SK-N-SH treated with all-trans-retinoic acid at 6 μM for 48 hours (cell line): ENCODE measurements at regions not wholly inside any gene's neighbourhood (a gene's known extent, or its start where the extent isn't known, plus 50 kb on each side); places are given as distances from the start of the nearest gene placed in this dataset.

Source experiments
- ATAC-seq: fragments of 200-7000 bp; cut with Tn5 transposase; 3 replicates; pipeline ENCODE4 v1.9.1; 2020; ENCODE audit warnings: mild to moderate bottlenecking, moderate library complexity
- ARNTL ChIP-seq: fragments of 450-650 bp; formaldehyde crosslinking; IDR thresholded peaks from 2 replicates; pipeline ENCODE4 v1.5.0; 2020; ENCODE audit warnings: low read depth, mild to moderate bottlenecking, moderate library complexity, borderline replicate concordance
- BACH2 ChIP-seq: fragments of 250-450 bp; sonication (Bioruptor Pico); IDR thresholded peaks from 2 replicates; pipeline ENCODE4 v1.9.0; 2021; ENCODE audit warnings: mild to moderate bottlenecking, borderline replicate concordance
- CREB5 ChIP-seq: fragments of 250-450 bp; sonication (Bioruptor Pico); IDR thresholded peaks from 2 replicates; pipeline ENCODE4 v1.5.1; 2020; ENCODE audit warnings: low read depth, mild to moderate bottlenecking, moderate library complexity
- CSDC2 ChIP-seq: fragments of 250-450 bp; sonication (Bioruptor Pico); IDR thresholded peaks from 2 replicates; pipeline ENCODE4 v1.5.0; 2020; ENCODE audit warnings: mild to moderate bottlenecking, moderate library complexity
- ESRRG ChIP-seq: fragments of 250-450 bp; sonication (Bioruptor Pico); IDR thresholded peaks from 2 replicates; pipeline ENCODE4 v1.6.1; 2021; ENCODE audit warnings: mild to moderate bottlenecking
- GLIS3 ChIP-seq: fragments of 250-450 bp; sonication (Bioruptor Pico); IDR thresholded peaks from 2 replicates; pipeline ENCODE4 v1.5.0; 2020; ENCODE audit warnings: mild to moderate bottlenecking, moderate library complexity
- OSR1 ChIP-seq: fragments of 250-450 bp; sonication (Bioruptor Pico); IDR thresholded peaks from 2 replicates; pipeline ENCODE4 v1.8.0; 2022; ENCODE audit warnings: moderate library complexity, mild to moderate bottlenecking, inconsistent platforms
- POU6F1 ChIP-seq: fragments of 250-450 bp; sonication (Bioruptor Pico); IDR thresholded peaks from 2 replicates; pipeline ENCODE4 v1.8.0; 2021; ENCODE audit warnings: low read depth, mild to moderate bottlenecking, moderate library complexity, borderline replicate concordance
- PPARA ChIP-seq: fragments of 250-450 bp; sonication (Bioruptor Pico); IDR thresholded peaks from 2 replicates; pipeline ENCODE4 v1.5.0; 2020; ENCODE audit warnings: mild to moderate bottlenecking, borderline replicate concordance
- SNAI2 ChIP-seq: fragments of 250-450 bp; sonication (Bioruptor Pico); IDR thresholded peaks from 2 replicates; pipeline ENCODE4 v1.5.0; 2020; ENCODE audit warnings: mild to moderate bottlenecking, moderate library complexity
- TCF4 ChIP-seq: fragments of 250-450 bp; sonication (Bioruptor Pico); IDR thresholded peaks from 2 replicates; pipeline ENCODE4 v1.8.0; 2021; ENCODE audit warnings: mild to moderate bottlenecking, moderate library complexity, borderline replicate concordance
- TOX ChIP-seq: fragments of 250-450 bp; sonication (Bioruptor Pico); IDR thresholded peaks from 2 replicates; pipeline ENCODE4 v1.8.0; 2021; ENCODE audit warnings: mild to moderate bottlenecking, moderate library complexity, borderline replicate concordance
- ZC3H10 ChIP-seq: fragments of 250-450 bp; sonication (Bioruptor Pico); IDR thresholded peaks from 2 replicates; pipeline ENCODE4 v1.5.1; 2021; ENCODE audit warnings: mild to moderate bottlenecking, moderate library complexity
- ZFP3 ChIP-seq: fragments of 250-450 bp; sonication (Bioruptor Pico); IDR thresholded peaks from 2 replicates; pipeline ENCODE4 v1.5.0; 2020; ENCODE audit warnings: mild to moderate bottlenecking, moderate library complexity
- ZFP30 ChIP-seq: fragments of 450-650 bp; formaldehyde crosslinking; IDR thresholded peaks from 2 replicates; pipeline ENCODE4 v1.5.0; 2022; ENCODE audit warnings: mild to moderate bottlenecking, moderate library complexity
- ZNF565 ChIP-seq: fragments of 450-650 bp; formaldehyde crosslinking; conservative IDR thresholded peaks from 2 replicates; pipeline ENCODE4 v1.5.0; 2020; ENCODE audit warnings: low read depth, mild to moderate bottlenecking, moderate library complexity
- ZNF70 ChIP-seq: fragments of 450-650 bp; formaldehyde crosslinking; IDR thresholded peaks from 2 replicates; pipeline ENCODE4 v1.5.0; 2020; ENCODE audit warnings: mild to moderate bottlenecking, moderate library complexity
- ZNF8 ChIP-seq: fragments of 450-650 bp; formaldehyde crosslinking; IDR thresholded peaks from 2 replicates; pipeline ENCODE4 v1.5.0; 2020; ENCODE audit warnings: mild to moderate bottlenecking, moderate library complexity

GRCh38 chr1:224494343-224494742 is 59.7 kb upstream of the WDR26 start:
- TF ChIP-seq OSR1 (CRISPR knock-in tag) (no peak), ZNF70 (CRISPR knock-in tag) (no peak), BACH2 (CRISPR knock-in tag) (no peak), ZC3H10 (CRISPR knock-in tag) (no peak), SNAI2 (no peak)

GRCh38 chr1:224495866-224496265 is 61.3 kb upstream of the WDR26 start:
- no peak for TF ChIP-seq BACH2 (CRISPR knock-in tag)
- no peak for TF ChIP-seq TOX (CRISPR knock-in tag)
- TF ChIP-seq ARNTL (CRISPR knock-in tag) = no peak
- TF ChIP-seq SNAI2 = no peak
- TF ChIP-seq OSR1 (CRISPR knock-in tag) = no peak
- TF ChIP-seq, all 23 proteins: peak for 0
- ATAC-seq = no peak

More at GRCh38 chr1:224494343-224494742, 59.7 kb upstream of the WDR26 start:
- no peak for ATAC-seq

DNA sequence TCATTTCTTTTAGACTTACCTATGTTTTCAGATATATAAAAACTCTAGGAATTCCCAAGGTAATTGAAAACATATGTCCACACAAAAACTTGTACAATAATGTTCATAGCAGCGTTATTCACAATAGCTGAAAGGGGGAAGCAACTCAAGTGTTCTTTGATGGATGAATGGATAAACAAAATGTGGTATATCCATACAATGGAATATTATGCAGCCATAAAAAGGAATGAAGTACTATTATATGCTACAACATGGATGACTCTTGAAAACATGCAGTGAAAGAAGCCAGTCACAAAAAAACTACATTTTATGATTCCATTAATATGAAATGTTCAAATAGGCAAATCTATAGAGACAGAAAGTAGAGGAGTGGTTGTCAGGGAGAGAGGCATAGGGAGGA is 62.2 kb upstream of the WDR26 start:
- peak; percentile 100 for TF ChIP-seq ZNF8 (CRISPR knock-in tag)
- no peak for TF ChIP-seq SNAI2
- TF ChIP-seq, all 23 proteins: peak for 1
- no peak for ATAC-seq

GRCh38 chr1:224497714-224498573 is 63.3 kb upstream of the WDR26 start:
- TF ChIP-seq ARNTL (CRISPR knock-in tag) (no peak), OSR1 (CRISPR knock-in tag) (peak; percentile 14; the same call in 1 of the 2 replicates)
- ATAC-seq = peak; percentile 75

- TF ChIP-seq ZNF565 (CRISPR knock-in tag) (no peak), POU6F1 (CRISPR knock-in tag) (no peak)
- TF ChIP-seq, all 23 proteins: peak for 0
- ATAC-seq = peak; percentile 71
These were observed 64.1 kb upstream of the WDR26 start for GRCh38 chr1:224498574-224499170.

DNA sequence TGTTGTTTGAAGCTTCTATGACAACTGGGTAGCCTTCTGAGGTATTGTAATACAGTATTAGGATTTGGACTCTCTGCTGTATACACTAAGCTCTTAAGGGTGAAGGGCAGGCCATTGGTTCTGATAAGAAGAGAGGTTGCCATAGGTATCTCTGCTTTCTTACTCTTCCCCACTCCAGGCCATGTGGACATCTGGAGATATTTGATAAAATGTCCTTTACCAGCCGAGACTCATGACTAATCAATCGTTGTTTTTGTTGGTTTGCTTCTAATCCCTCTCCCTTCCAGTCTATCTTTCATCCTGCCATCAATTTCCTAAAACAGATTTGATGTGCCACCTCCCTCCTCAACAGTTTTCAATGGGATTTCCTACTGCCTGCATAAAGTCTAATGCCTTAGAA is 64.6 kb upstream of the WDR26 start:
- no peak for TF ChIP-seq OSR1 (CRISPR knock-in tag)
- TF ChIP-seq ZC3H10 (CRISPR knock-in tag) = no peak
- TF ChIP-seq ZFP3 (CRISPR knock-in tag) = no peak
- TF ChIP-seq ESRRG (CRISPR knock-in tag) = no peak
- TF ChIP-seq ZNF70 (CRISPR knock-in tag) = no peak
- TF ChIP-seq CREB5 (CRISPR knock-in tag) = no peak
- TF ChIP-seq PPARA = no peak
- TF ChIP-seq ZNF565 (CRISPR knock-in tag) = no peak
- TF ChIP-seq ARNTL (CRISPR knock-in tag) = no peak
- TF ChIP-seq TCF4 = no peak
- TF ChIP-seq CSDC2 (CRISPR knock-in tag) = no peak
- ATAC-seq = no peak

- no peak for ATAC-seq
- TF ChIP-seq ZFP3 (CRISPR knock-in tag) = no peak
- TF ChIP-seq CSDC2 (CRISPR knock-in tag) = no peak
- TF ChIP-seq ESRRG (CRISPR knock-in tag) = no peak
- no peak for TF ChIP-seq TOX (CRISPR knock-in tag)
- TF ChIP-seq PPARA = no peak
- no peak for TF ChIP-seq SNAI2
- TF ChIP-seq ZNF565 (CRISPR knock-in tag) = no peak
- no peak for TF ChIP-seq GLIS3 (CRISPR knock-in tag)
- TF ChIP-seq ARNTL (CRISPR knock-in tag) = no peak
- TF ChIP-seq ZFP30 (CRISPR knock-in tag) = no peak
- TF ChIP-seq, all 23 proteins: peak for 0
These were observed 66.2 kb upstream of the WDR26 start for GRCh38 chr1:224500796-224501195.
